SU-DHL-6 (cell line): ENCODE measurements at regions not wholly inside any gene's neighbourhood (a gene's known extent, or its start where the extent isn't known, plus 50 kb on each side); places are given as distances from the start of the nearest gene placed in this dataset.

Experiments used
- EZH2phosphoT487 ChIP-seq: fragments of 200-600 bp; sonication (generic), shearing (Covaris generic); conservative IDR thresholded peaks from 2 replicates; pipeline ENCODE4 v1.6.1; 2018; ENCODE audit warnings: mild to moderate bottlenecking, antibody characterized with exemption, low read length, moderate library complexity, mixed read lengths
- TF ChIP-seq, protein P1 (sequence below): fragments of 200-600 bp; sonication (generic); IDR thresholded peaks from one replicate; pipeline ENCODE4 v1.5.1; 2017; ENCODE audit warnings: antibody characterized with exemption, mild to moderate bottlenecking, low read length, moderate library complexity; ENCODE audit not compliant: insufficient read depth, poor library complexity, severe bottlenecking

- TF ChIP-seq, protein P1, sequence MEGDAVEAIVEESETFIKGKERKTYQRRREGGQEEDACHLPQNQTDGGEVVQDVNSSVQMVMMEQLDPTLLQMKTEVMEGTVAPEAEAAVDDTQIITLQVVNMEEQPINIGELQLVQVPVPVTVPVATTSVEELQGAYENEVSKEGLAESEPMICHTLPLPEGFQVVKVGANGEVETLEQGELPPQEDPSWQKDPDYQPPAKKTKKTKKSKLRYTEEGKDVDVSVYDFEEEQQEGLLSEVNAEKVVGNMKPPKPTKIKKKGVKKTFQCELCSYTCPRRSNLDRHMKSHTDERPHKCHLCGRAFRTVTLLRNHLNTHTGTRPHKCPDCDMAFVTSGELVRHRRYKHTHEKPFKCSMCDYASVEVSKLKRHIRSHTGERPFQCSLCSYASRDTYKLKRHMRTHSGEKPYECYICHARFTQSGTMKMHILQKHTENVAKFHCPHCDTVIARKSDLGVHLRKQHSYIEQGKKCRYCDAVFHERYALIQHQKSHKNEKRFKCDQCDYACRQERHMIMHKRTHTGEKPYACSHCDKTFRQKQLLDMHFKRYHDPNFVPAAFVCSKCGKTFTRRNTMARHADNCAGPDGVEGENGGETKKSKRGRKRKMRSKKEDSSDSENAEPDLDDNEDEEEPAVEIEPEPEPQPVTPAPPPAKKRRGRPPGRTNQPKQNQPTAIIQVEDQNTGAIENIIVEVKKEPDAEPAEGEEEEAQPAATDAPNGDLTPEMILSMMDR = no peak
- TF ChIP-seq EZH2phosphoT487 = no peak
These were observed 58.7 kb upstream of the MYRIP start for GRCh38 chr3:39750712-39751111.
